HG03025 (cell line): ENCODE measurements at regions not wholly inside any gene's neighbourhood (a gene's known extent, or its start where the extent isn't known, plus 50 kb on each side); places are given as distances from the start of the nearest gene placed in this dataset.
"Not testable (repeated sequence)": the region's sequence is repeated elsewhere in the genome, so short reads cannot be mapped to it uniquely, and the experiment has no call there.

ENCODE experiments used
- ATAC-seq: cut with Tn5 transposase; IDR thresholded peaks from one replicate; pipeline ENCODE4 v1.9.1; 2021; ENCODE audit warnings: mild to moderate bottlenecking, moderate library complexity; ENCODE audit not compliant: unreplicated experiment, low FRiP score

DNA sequence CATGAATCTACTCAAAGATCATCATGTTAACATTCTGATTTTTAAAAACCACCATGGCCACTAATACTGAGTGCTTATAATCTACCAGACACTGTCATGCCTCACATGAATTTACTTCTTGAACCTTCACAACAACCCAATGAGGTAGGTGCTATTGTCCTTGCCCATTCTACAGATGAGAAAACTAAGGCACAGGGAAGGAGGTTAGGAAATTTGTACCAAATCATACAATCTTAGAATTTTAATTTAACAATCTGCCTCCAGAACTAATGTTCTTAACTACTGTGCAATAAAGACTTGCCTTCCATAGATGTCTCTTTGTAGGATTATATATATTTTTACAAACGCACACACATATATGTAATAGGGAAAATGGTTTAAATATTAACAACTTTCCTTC, 269.5 kb downstream of the ALDH8A1 start:
- ATAC-seq: no peak

DNA sequence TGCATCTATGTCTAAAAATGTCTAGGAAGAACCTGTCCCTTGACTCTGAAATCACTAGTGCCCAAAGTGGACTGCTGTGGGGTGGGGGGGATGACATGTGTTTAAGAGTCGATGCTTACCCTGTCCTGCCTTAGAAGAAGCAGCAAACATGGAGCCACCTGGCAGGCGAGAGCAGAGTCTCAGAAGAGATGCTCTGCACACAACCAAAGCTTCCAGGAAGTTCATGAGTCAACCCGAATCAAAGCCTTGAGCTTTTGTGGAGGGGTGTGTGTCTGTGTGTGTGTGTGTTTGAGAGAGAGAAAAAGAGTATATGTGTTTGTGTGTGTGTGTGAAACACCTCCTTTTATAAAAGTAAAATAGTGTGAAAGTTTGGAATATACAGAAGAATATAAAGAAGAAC, 269.9 kb downstream of the ALDH8A1 start:
- ATAC-seq: no peak

GRCh38 chr6:134678436-134678889, 271.4 kb downstream of the ALDH8A1 start:
- no peak for ATAC-seq

DNA sequence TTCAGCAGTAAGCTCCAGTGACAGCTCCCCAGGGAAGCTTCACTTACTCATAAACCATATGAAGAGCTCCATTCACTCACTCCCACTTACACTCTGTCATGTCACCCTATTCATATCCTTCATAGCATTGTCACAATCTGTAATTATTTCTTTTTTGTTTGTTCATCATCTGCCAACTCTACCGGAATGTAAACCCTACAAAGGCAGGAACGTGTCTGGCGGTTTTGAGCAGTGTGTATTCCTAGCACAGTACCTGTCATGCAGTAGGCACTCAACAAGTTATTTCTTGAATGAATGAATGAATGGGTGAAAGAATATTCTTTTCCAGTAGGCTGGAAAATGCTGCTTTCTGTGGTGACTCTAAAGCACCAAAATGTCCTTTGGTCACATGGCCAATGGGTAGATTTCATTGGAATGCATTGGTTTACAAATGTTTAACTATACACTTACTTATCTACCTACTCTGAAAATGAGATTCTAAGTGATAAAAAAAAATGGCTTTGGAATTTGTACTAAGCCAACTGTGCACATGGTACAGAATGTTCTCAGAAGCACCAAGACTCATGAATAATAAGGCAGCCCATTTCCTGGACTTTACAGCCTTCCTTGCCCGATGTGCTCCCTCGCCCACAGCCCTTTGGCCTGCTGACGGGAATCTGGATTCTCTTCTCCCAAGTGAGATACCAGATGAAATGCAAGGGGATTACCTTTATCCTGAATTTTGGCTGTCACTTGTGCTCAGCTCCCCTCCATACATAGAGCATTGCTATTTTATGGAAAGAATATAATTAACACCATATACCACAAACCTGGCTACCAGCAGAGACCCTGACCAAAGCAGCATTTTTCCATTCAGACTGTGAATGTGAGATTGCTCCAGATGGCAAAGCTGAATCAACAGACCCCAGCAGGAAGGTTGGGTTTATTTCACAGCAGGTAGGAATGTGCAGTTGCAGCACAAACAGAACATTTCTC, 273.3 kb downstream of the ALDH8A1 start:
- no peak for ATAC-seq

DNA sequence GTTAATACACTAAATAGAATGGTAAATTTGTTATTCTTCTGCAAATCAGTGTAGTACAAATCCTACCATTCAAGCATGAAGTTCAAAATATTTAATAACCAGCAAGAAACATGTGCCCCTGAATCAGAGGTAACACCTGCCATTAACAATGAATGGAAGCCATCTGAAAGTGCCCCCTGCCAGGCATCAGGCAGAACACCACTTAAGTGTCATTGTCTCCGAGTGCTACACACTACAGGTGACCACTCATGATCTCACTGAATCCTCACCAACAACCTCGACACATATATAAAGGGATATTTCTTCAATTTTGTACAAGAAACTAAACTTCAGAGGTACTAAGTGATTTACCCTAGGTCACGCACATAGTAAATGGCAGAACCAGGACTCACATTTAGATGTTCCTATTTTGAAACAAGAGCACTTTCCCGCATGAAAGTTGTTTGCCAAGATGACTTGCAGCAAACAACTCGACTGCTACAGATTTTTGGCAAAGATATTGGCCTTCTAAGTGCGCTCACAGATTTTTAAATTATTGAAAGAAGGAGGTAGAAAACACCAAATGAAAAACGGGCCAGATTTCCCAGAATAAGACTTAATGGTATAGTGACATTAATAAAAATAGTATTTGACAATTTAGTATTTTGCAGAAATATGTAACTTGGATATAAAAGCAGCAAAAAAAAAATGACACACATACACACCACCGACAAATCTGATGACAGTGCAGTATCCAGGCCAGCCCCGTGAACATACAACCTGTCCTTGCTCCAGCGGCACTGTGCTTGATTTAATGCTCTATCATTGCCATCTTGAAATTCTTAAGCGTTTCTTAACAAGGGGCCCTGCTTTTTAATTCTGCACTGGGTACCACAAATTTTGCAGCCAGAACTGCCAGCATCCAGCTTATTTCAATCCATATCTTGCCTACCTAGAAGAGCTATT, 274.5 kb downstream of the ALDH8A1 start:
- no peak for ATAC-seq

DNA sequence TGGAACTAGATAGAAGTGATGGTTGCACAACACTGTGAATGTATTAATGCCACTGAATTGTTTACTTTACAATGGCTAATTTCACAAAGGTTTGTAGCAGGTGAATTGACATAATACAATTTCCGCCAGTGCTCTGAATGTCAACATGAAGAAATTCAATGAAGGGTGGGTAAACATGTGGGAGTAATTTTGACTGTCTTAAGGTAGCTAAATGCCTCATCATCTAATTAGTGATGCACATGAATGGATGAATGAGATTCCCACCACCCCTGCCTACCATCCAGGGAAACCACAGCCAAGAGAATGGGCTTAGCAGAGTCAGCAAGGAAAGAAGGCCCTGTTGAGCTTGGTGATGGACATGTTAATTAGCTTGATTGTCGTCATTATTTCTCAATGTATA, 275.3 kb downstream of the ALDH8A1 start:
- no peak for ATAC-seq

DNA sequence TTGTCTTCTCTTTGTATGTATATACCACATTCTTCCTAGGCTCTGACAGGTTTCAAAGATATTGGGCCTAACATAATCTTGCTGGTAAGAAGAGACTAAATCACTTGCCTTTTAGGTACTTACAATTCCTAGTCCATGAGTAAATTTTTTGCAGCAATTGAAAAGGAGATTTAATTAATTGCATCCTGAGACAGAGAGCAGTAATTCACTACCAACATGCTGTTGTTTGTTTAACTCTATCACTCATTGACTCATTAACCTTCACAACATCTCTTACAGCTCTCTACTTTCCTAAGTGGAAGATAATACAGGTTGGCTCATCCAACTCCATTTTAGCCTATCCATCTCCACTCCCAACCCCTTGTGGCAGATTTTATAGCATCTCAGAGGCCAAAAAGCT, 280.4 kb downstream of the ALDH8A1 start:
- no peak for ATAC-seq

DNA sequence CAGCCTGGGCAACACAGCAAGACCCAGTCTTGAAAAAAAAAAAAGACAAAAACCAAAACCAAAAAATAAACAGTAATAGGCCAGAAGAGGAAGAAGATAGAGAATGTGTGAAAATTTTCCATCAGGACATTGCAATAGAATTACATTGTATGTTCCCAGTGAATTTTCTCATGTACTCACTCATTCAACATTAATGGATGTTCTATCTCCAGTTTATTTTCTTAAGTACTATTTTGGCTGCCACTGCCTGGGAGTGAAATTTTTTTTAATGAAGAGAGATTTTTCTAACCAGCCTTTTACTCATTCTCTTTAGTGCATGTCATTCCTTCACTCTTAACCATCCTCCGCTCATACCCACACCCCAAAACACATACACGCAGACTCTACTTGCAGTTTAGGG, 282.8 kb downstream of the ALDH8A1 start:
- no peak for ATAC-seq

DNA sequence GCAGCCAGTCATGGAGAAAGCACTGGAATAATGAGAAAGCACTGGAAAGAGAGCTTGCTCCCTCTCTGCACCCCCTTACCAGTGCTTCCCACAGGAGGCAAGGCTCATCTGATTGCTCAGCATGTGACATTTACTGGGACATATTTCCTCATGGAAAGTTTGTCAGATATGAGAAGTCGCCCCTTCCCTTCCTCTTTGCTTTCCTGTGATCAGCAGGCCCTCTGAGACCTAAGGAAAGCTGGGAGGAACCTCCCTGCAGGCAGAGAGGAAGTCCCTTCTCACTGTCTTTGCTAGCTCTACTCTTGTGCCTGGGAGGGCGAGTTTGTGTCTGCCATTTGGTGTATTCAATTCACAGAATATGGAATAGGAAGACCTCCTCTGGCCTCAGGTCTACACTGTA, 283.8 kb downstream of the ALDH8A1 start:
- ATAC-seq: no peak

- ATAC-seq: no peak
Measured at GRCh38 chr6:134665029-134665723, 284.7 kb downstream of the ALDH8A1 start.

GRCh38 chr6:134663800-134664535, 285.9 kb downstream of the ALDH8A1 start:
- ATAC-seq: no peak

- no peak for ATAC-seq
Measured at GRCh38 chr6:134663356-134663755, 286.5 kb downstream of the ALDH8A1 start.

DNA sequence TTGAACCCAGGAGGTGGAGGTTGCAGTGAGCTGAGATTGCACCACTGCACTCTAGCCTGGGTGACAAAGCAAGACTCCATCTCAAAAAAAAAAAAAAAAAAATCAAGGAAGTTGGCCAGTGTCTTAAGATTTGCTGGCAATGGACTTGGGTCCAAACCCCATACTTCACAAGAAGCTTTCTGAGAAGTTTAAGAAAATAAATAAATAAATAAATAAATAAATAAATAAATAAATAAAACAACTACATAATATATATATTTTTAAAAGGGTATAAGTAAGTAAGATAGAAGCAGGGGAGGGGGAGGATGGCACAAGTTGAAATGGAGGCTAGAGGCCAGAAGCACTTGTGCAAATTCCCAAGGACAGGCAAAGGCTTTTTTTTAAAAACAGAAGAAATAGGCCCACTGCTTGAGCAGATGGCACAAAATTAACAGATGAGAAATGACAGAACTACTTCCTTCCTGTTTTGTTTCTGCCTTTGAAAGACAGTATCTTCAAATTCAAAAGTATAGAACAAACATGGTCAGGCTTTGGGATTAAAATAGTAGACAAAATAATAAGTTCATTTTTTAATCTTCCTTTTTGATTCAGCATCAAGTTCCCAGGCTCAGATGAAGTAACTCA, 287.7 kb downstream of the ALDH8A1 start:
- ATAC-seq: no peak

DNA sequence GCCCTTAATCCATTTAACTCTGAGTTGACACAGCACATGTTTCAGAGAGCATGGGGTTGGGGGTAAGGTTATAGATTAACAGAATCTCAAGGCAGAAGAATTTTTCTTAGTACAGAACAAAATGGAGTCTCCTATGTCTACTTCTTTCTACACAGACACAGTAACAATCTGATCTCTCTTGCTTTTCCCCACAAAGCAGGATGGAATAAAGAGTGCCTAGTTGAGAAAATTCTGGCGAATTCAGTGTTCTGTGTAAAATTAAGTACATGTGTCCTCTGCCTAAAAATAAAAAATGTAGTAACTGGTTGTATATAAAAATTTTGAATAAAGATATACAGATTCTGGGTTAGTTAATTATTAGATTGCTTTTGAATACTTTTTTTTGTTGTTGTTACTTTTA, 290.0 kb downstream of the ALDH8A1 start:
- not testable (repeated sequence) for ATAC-seq

DNA sequence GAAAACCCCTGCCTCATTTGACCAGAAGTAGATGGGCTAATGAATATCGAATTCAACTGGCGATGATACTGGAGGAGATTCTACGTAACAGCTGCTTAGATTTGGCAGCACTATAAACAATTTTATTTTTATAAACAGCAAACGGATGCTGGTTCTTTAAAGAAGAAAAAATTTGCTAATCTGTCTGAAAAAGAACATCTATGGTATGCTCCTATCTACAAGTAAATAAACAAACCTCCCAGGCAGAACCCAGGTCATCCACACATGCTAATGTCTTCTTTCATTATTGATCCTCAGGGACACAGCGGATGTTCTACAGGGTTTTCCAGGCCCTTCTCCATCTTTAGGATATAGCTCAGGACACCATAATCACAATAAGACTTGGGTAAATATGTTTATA, 291.3 kb downstream of the ALDH8A1 start:
- no peak for ATAC-seq

DNA sequence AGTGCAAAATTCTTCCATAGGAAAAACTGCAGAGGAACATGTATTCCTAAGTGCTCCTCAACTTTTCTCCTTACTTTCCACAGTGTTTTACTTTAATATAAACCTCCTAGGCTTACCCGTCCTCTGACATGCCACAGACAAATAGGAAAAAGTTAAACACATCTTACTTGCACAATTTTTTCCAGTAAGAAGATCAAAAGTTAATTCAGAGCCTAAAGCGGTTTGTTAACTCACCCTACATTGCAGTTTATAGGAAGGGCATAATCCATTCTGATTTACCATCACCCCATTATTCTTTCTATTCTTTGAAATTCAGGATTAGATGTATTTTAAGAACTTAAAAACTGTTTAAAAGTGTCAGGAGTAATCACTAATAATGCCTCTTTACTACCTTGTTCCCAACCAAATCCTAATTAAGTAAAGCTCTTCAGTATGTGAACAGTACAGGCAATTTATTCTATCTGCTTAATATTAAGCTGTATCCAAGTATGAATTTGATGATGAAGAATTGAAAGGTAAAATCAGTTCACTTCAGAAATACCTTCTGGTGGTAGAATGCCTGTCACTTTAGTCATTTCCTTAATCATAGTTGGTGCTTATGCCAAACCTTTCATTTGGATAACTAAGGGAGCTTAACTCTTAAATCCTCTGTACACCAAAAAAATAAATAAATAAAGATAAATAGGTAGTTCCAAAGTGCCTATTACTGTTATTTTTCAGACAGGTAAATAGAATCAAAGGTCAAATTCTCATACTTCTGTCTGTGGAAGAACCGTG, 292.0 kb downstream of the ALDH8A1 start:
- no peak for ATAC-seq

GRCh38 chr6:134657343-134657742, 292.6 kb downstream of the ALDH8A1 start:
- no peak for ATAC-seq

DNA sequence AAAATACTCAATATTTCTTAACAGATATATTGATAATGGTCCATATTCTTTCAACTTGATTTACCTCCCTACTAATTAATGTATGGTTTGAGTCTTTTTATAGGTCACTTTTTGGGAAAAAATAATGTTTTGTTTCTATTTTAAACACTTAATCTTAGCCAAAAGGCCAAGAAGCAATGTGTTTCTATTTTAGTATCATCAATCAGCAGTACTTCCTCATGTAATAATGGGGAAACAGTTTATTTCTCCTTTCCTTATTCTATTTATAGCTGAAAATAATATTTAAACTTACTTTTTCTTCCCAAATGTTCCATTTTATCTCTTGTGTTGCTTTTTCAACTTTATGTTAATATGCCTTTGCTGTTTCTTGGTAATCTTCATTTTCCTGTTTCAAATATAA, 295.1 kb downstream of the ALDH8A1 start:
- no peak for ATAC-seq

DNA sequence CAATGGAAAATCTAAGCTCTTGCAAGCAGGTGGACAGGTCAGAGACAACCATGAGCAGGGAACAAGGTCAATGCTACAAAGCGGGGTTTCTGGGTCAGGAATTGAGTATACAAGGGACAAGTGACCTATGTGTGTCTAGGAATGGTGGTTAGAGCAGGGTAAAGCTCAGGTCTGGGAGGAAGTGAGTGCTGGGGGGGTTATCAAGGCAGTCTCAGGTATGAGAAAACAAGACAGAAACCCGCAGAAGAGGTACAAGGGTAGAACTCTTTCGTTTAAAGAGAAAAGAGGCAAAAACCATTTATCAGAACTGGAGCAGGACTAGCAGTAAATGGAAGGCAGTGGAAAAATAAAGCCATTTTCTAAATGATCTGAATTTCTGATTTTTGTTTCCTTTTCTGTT, 298.4 kb downstream of the ALDH8A1 start:
- ATAC-seq: no peak
